B cell (primary cell): ENCODE measurements at regions not wholly inside any gene's neighbourhood (a gene's known extent, or its start where the extent isn't known, plus 50 kb on each side); places are given as distances from the start of the nearest gene placed in this dataset.

Source experiments
- ATAC-seq: fragments of 200-7000 bp; cut with Tn5 transposase; one replicate; pipeline ENCODE4 v1.10.0; 2021; ENCODE audit warnings: low read depth, mild to moderate bottlenecking, moderate number of reproducible peaks, moderate library complexity
- CTCF ChIA-PET: fragments of 350-600 bp; sonication (Branson Sonifier 250); formaldehyde crosslinking; loops from one replicate; lab custom pipeline; 2021; ENCODE audit warnings: antibody characterized with exemption, inconsistent platforms; lab: Charles Lee
- POLR2A ChIA-PET: fragments of 350-600 bp; sonication (Branson Sonifier 250); formaldehyde crosslinking; loops from one replicate; lab custom pipeline; 2021; ENCODE audit warnings: antibody characterized with exemption; lab: Charles Lee
- DNase-seq: peaks from one replicate; pipeline ENCODE4 v3.0.0; 2013
- H2AFZ ChIP-seq: 2 replicates; pipeline ENCODE4 v1.6.1; 2012; ENCODE audit warnings: mild to moderate bottlenecking, low read depth, low read length; ENCODE audit not compliant: insufficient read depth, poor library complexity, severe bottlenecking
- H3K27ac ChIP-seq, 2 donors: 1 replicate in 1 of 2; 2 replicates in 1 of 2; pipeline ENCODE4 v1.5.1; 2012 to 2013; ENCODE audit warnings: low read length in 2 of 2, mild to moderate bottlenecking in 2 of 2, moderate library complexity in 1 of 2
- H3K27me3 ChIP-seq, 4 experiments: fragments of 200-600 bp in 1 of 4; sonication (generic) in 1 of 4; replicated peaks in 1 of 4; 1 replicate in 2 of 4; 2 replicates in 2 of 4; pipeline versions ENCODE4 v1.6.1 to v1.7.0; 2013 to 2016; ENCODE audit warnings: low read length in 3 of 4, mild to moderate bottlenecking in 2 of 4, mixed read lengths in 1 of 4, moderate library complexity in 1 of 4; ENCODE audit not compliant: insufficient read depth in 4 of 4, control insufficient read depth in 3 of 4; ENCODE audit errors: control extremely low read depth in 1 of 4
- H3K36me3 ChIP-seq, 2 experiments: replicated peaks in 1 of 2; 1 replicate in 1 of 2; 2 replicates in 1 of 2; pipeline versions ENCODE4 v1.6.1 to v1.7.1; 2013; ENCODE audit warnings: low read length in 1 of 2; ENCODE audit not compliant: insufficient read depth in 2 of 2, control insufficient read depth in 1 of 2; ENCODE audit errors: control extremely low read depth in 1 of 2, extremely low read depth in 1 of 2
- H3K4me1 ChIP-seq, 2 donors: fragments of 200-600 bp in 1 of 2; sonication (generic) in 1 of 2; 1 replicate in 1 of 2; 2 replicates in 1 of 2; pipeline versions ENCODE4 v1.5.1 to v1.6.1; 2013 to 2017; ENCODE audit warnings: low read length in 2 of 2; ENCODE audit not compliant: control insufficient read depth in 2 of 2, insufficient read depth in 2 of 2
- H3K4me2 ChIP-seq: replicated peaks from 2 replicates; pipeline ENCODE3; 2012; ENCODE audit warnings: mild to moderate bottlenecking, low read depth, low read length; ENCODE audit not compliant: poor library complexity, severe bottlenecking
- H3K4me3 ChIP-seq, 5 experiments: fragments of 200-600 bp in 1 of 5; sonication (generic) in 1 of 5; 1 replicate in 3 of 5; 2 replicates in 2 of 5; pipeline versions ENCODE4 v1.5.1 to v1.7.0; 2011 to 2016; ENCODE audit warnings: low read length in 4 of 5, mild to moderate bottlenecking in 4 of 5, low read depth in 2 of 5, control low read depth in 1 of 5, moderate library complexity in 1 of 5; ENCODE audit not compliant: insufficient read depth in 1 of 5; ENCODE audit errors: control extremely low read depth in 1 of 5, extremely low read depth in 1 of 5
- H3K79me2 ChIP-seq: fragments of 200-600 bp; sonication (generic); one replicate; pipeline ENCODE4 v1.6.0; 2016; ENCODE audit warnings: low read length; ENCODE audit not compliant: control insufficient read depth, insufficient read depth
- H3K9ac ChIP-seq: fragments of 200-600 bp; sonication (generic); 2 replicates; pipeline ENCODE4 v1.6.1; 2017; ENCODE audit warnings: mild to moderate bottlenecking, low read length, moderate library complexity
- H3K9me3 ChIP-seq, 3 donors: one replicate each; pipeline versions ENCODE4 v1.6.1 to v1.7.1; 2013; ENCODE audit warnings: low read length in 2 of 3; ENCODE audit not compliant: control insufficient read depth in 2 of 3, insufficient read depth in 1 of 3; ENCODE audit errors: control extremely low read depth in 1 of 3
- H4K20me1 ChIP-seq: 2 replicates; pipeline ENCODE4 v1.6.0; 2012; ENCODE audit warnings: mild to moderate bottlenecking, low read length; ENCODE audit not compliant: insufficient read depth, control insufficient read depth, poor library complexity, severe bottlenecking
- H3K27ac Mint-ChIP-seq: one replicate; pipeline ENCODE4 v1.8.0; 2021; ENCODE audit warnings: mixed read lengths
- H3K27me3 Mint-ChIP-seq: one replicate; pipeline ENCODE4 v1.8.0; 2021; ENCODE audit warnings: mixed read lengths
- H3K4me1 Mint-ChIP-seq: one replicate; pipeline ENCODE4 v1.8.0; 2021; ENCODE audit warnings: mixed read lengths
- H3K4me3 Mint-ChIP-seq: one replicate; pipeline ENCODE4 v1.8.0; 2021; ENCODE audit warnings: mixed read lengths
- H3K9me3 Mint-ChIP-seq: one replicate; pipeline ENCODE4 v1.8.0; 2022; ENCODE audit warnings: mixed read lengths; ENCODE audit not compliant: insufficient read depth
- CTCF ChIP-seq: fragments of 200-600 bp; IDR thresholded peaks from one replicate; pipeline ENCODE4 v1.8.0; 2022; ENCODE audit warnings: antibody characterized with exemption, mild to moderate bottlenecking
- EZH2 ChIP-seq: IDR thresholded peaks from 2 replicates; pipeline ENCODE4 v1.6.1; 2012; ENCODE audit warnings: borderline replicate concordance, low read depth, mild to moderate bottlenecking, moderate library complexity, low read length; ENCODE audit not compliant: insufficient read depth, poor library complexity, severe bottlenecking
- WGBS: methylation state at CpG from one replicate; pipeline ENCODE4 v1.1.5; 2013; ENCODE audit warnings: missing lambda C conversion rate; ENCODE audit not compliant: insufficient coverage; 5-methylcytosine and 5-hydroxymethylcytosine counted together
- intact Hi-C: fragments of 100-400 bp; cut with micrococcal nuclease; formaldehyde crosslinking; loops from one replicate; pipeline ENCODE4 v1.10.0; 2022

- ATAC-seq (no peak), DNase-seq (no peak)
- CTCF ChIA-PET = no interaction called here
- POLR2A ChIA-PET = no interaction called here
- Histone ChIP-seq H4K20me1 (no peaks in the 10 kb centered on the region), H3K27ac (no peak overlapping the region), H3K9me3 (no peaks in the 10 kb centered on the region), H3K79me2 (no peaks in the 10 kb centered on the region), H3K27me3 (peaks cover 0 to 2% (median 0%) of the 10 kb centered on the region in 4 experiments), H3K36me3 (no peaks in the 10 kb centered on the region), H2AFZ (no peak overlapping the region), H3K9ac (no peak overlapping the region), H3K4me2 (no peak overlapping the region), H3K4me3 (no peak overlapping the region), H3K4me1 (no peaks in the 10 kb centered on the region)
- peaks cover 2% of the 10 kb centered on the region for H3K27me3 Mint-ChIP-seq
- no peak overlapping the region for H3K27ac Mint-ChIP-seq
- no peaks in the 10 kb centered on the region for H3K9me3 Mint-ChIP-seq
- intact Hi-C loops = no loop called here
- no peak for TF ChIP-seq CTCF
- TF ChIP-seq EZH2 = no peak
- no peaks in the 10 kb centered on the region for H3K4me1 Mint-ChIP-seq
- WGBS = no CpG with 5 or more reads among the region's 1 CpG
- no peak overlapping the region for H3K4me3 Mint-ChIP-seq
Observed at GRCh38 chr1:166626711-166627110, 212.6 kb upstream of the POGK start.

GRCh38 chr1:166627558-166627957 is 211.7 kb upstream of the POGK start:
- ChIA-PET POLR2A (no interaction called here), CTCF (no interaction called here)
- Histone ChIP-seq H3K79me2 (no peaks in the 10 kb centered on the region), H3K4me1 (no peaks in the 10 kb centered on the region), H2AFZ (no peak overlapping the region), H3K9ac (no peak overlapping the region), H3K27me3 (no peaks in the 10 kb centered on the region), H3K4me2 (no peak overlapping the region), H3K36me3 (no peaks in the 10 kb centered on the region), H4K20me1 (no peaks in the 10 kb centered on the region), H3K4me3 (no peak overlapping the region), H3K9me3 (no peaks in the 10 kb centered on the region), H3K27ac (no peak overlapping the region)
- intact Hi-C loops = no loop called here
- TF ChIP-seq CTCF = no peak
- TF ChIP-seq EZH2 = no peak
- ATAC-seq (no peak), DNase-seq (no peak)
- WGBS = 90% methylated on average over 2 of the region's 4 CpGs
- Mint-ChIP-seq H3K27ac (no peak overlapping the region), H3K9me3 (no peaks in the 10 kb centered on the region), H3K4me1 (no peaks in the 10 kb centered on the region), H3K27me3 (no peaks in the 10 kb centered on the region), H3K4me3 (no peak overlapping the region)
